Superior temporal gyrus (tissue), 1 donor: ENCODE measurements at regions not wholly inside any gene's neighbourhood (a gene's known extent, or its start where the extent isn't known, plus 50 kb on each side); places are given as distances from the start of the nearest gene placed in this dataset.

Source experiments
- DNase-seq: peaks from one replicate; pipeline ENCODE4 v3.0.0-alpha.2; 2016; ENCODE audit errors: extremely low spot score

DNA sequence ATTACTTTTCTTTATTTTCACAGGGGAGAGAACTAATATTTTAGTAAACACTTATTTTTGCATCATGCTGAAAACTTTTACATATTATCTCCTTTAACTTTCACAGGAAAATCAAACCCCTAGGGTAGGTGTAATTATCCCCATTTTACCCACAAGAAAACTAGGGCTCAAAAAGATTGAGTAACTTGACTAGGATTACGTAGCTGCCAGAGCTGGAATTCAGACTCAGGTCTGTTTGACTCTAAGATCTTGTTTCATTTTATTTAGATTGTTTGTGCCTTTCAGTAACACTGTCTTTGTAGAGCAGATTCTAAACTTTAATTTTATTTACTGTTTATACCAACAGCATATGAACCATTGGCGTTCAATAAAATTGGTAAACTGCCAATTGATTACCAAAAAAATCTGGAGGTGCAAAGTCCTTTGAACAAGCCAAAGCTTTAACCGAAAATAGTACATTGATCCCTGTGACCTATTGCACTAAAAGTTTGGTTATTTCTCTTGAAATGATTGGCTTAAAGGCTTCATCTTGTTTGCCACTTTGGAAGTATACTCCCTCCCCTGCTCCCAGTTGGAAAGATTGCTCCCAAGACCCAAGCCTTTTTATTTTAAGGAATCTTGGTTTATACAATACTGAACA lies 71.0 kb upstream of the WDR26 start:
- DNase-seq, result no peak

DNA sequence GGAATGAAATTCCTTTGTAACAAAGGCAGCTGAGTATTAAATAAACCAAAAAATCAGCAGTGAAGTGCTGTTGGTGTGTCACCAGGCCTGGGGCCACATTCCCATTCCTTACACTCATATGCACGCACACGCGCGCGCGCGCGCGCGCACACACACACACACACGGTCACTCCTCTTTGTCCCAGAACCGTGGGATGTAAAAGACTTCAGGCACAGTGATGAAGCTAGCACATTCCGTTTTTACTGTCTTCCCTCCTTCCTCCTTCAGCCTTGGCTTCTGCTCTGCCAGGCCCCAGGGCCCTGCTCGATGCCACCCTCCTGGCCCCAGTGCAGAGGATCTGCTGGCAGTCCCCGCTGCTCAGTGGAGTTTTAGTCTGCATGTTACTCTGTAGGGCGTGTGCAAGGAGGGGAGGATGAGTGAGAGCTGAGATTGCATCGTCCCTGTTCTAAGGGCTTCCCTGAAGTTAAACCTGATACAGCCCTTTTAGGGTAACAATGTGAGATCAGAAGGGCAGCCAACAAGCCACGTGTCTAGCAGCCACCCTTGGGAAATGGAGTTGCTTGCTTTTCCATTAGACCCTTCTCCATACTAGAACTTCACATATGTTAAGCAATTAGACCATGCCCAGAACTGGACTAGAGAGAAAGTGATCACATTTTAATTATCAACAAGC lies 71.7 kb upstream of the WDR26 start:
- DNase-seq, result no peak

DNA sequence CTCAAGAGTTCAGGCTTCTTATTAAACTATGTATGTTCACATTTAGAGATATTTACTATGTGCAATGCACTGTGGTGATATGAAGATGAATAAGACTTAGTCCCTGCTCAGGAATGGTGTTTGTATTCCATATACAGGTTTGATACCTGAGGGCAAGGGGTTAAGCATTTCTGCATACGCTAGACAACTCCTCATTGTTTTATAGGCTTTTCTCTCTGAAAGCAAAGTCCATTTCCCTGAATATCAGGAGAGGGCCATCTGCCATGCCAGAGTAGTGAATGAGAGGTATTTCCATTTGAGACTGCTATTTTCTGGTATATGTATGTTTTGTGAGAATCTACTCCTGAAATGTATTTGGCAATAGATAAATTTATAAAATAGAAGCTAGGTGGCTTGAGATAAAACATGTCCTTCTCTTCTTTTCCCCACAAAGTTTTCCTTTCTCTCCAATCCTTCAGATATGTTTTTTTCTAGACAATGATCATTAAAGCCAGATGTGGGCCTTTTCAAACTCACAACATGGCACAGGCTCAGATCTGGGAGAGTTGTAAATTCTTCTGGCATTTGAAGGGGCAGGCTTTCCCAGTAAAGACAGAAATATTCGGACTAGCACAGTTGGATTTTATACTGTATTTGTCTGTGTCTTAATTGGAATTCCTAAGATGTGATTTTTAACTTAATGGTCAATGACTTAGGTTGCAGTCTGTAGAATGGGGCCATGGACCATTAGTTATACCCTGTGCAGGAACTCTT lies 73.3 kb upstream of the WDR26 start:
- DNase-seq, result no peak

DNA sequence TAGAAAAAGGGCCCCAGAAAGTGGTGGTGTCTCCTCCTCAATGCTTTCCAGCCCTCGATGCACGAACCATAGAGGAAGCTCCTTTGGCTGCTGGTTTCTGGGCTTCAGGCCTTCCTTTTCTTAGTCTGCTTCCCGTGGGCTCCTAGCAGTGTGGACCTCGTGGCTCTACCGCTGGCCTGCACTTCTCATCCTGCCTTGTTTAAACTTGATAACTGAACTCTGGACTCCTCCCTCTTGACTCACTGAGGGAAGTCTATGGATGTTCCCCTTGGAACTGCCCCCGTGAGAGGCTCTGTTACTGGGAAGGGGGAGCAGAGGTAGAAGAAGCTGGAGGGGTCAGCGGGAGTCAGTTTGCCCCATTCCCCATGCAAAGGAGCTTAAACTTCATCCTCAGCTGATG lies 75.3 kb upstream of the WDR26 start:
- DNase-seq, result no peak

DNA sequence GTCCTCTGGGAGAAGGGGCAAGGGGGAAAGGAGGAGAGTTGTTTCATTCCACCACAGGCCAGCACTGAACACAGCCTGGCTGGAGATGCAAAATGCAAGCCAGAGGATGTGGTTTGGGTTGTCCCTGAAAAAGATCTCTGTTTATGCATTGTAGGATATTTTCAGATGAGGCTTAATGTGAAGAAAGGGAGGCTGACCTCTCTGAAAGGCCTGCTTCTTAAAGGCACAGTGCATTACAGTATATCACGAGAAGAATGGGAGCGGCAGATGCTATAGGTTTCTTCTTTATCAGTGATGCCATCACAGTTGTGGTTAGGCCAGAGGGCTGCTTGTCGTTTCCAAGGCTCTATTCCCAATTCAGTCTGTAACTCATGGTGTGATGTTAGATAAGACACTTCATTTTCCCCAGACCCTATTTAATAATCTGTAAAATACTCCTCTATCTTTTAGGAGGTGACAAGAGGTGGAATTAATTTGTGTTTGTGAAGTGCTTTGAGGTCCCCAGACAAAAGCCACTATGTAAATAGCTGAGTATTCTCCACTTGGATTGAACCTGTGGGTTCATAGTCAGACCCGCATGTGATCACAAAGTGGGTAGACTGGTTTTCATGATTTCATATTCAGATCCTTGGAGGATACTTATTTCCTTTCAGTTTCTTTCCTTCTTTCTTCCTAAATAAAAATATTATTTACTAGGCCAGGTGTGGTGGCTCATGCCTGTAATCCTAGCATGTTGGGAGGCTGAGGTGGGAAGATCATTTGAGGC lies 76.5 kb upstream of the WDR26 start:
- no peak for DNase-seq

DNA sequence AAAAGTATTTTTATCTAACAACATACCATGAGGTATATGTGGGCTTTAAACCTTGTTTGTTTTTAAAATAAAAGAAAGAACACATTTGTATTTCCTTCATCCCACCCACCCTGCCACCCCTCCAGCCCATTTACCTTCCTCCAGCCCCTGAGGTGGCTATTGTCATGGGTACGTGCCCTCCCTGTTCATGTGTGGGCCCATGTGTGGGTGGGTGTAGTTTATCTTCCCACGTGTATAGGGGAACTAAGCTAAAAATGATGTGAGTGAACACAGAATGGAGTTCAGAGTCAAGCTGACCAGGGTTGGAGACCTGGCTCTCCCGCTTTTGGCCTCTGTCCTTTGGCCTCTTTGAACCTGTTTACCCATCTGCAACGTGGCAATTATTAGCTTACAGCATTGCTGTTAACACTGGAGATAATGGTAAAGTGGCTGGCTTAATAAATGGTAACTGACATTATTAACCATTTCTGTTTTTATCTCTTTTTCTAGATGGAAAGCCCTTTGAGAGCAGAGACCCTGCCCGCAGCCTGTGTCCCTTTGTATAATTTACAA lies 78.1 kb upstream of the WDR26 start:
- DNase-seq, result no peak

DNA sequence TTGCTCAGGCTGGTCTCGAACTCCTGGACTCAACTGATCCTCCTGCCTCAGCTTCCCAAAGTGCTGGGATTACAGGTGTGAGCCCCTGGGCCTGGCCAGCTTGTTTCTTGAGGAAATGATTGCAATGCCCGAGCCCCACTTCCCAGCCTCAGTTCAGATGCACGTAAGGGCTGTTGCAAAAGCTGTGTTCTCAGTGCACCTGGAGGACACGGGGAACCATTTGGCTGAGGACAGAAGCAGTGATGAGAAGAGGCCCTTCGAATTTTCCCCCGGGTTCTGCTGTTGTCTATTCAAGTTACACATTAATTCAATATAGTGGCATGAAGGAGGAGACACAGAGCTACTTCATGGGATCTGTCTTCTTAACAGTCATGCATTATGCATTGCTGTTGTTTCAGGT lies 78.8 kb upstream of the WDR26 start:
- no peak for DNase-seq

DNA sequence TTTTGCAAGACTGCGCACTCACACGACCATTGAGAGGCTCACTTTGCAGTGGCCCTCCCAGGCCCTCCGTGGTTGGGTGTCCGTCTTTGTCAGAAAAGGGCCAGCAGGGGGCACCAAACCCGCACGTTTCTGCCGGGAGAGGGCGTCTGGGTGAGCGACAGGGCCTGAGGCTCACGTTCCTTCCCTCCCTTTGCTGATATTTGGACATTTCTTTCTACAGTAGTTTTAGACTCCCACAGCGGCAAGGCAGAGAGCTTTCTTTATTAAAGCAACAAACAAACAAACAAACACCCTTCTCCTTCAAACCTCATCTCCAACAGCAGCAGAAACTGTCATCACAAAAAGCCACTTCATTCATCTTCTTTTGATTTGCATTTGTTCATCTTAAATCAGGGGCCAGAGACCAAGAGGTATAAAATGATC lies 79.2 kb upstream of the WDR26 start:
- peak; percentile 94 for DNase-seq

DNA sequence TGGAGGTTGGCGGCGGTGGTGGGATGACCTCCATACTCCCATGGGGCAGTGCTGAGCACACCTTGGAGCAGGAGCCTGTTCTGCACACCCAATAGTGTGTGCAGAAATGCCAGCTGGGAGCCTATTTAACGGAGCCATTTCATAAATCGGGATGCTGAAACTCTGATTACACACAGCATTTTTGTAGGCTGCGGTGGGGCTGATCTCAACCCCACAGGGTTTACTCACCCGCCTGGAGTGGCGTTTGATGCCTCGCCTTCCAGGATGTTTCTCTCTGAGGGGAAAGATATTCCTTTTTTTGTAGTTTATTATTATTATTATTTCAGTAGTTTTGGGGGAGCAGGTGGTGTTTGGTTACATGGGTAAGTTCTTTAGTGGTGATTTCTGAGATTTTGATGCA lies 82.6 kb upstream of the WDR26 start:
- DNase-seq, result no peak

DNA sequence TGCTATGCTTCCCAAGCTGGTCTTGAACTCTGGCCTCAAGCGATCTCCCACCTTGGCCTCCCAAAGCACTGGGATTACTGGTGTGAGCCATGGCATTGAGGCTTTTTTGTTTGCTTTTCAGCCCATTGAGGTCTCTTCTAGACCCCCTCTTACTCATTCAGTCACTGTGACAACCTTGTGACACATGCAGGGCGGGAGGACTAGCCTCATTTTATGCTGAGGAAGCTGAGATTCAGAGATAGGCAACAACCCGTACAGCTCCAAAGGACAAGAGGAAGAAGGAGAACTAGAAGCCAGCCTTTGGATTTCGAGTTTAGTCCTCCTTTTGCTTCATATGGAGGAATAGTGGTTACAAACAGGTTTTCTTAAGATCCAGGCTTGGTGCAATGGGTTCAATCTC lies 83.9 kb upstream of the WDR26 start:
- DNase-seq, result no peak

DNA sequence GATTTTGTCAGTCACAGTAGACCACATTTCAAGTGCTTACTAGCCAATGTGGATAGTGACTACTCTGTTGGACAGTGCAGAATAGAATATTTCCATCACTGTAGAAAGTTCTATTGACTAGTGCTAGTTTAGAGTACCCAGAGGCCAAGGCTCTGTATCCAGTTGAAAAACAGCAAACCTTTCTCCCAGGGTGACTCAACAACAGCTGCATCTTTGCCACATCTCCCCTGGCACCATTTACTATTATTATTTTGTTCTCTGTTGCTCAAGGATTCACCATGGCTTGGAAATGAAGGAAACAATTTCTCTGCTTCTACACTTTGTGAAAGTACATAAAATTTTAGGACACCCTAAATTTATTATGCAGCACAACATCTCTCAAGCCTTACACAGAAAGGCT lies 85.3 kb upstream of the WDR26 start:
- DNase-seq, result no peak

DNA sequence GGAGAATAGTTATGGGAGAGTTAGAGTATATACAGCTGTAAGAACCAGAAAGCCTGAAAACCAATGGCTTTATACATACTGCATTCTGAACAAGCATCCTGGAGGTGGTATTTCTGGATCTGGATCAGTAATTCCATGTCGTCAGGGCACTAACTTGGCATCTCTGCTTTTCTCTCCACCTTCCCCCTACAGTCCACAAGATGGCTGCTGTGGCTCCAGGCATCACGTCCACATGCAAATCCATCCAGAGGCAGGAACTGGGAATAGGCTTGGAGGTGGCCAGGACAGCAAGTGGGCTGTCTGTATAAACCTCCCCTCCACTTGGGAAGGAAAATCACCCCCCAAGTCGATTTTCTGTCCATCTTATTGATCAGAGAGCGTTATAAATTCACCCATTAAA lies 86.2 kb upstream of the WDR26 start:
- DNase-seq, result no peak

DNA sequence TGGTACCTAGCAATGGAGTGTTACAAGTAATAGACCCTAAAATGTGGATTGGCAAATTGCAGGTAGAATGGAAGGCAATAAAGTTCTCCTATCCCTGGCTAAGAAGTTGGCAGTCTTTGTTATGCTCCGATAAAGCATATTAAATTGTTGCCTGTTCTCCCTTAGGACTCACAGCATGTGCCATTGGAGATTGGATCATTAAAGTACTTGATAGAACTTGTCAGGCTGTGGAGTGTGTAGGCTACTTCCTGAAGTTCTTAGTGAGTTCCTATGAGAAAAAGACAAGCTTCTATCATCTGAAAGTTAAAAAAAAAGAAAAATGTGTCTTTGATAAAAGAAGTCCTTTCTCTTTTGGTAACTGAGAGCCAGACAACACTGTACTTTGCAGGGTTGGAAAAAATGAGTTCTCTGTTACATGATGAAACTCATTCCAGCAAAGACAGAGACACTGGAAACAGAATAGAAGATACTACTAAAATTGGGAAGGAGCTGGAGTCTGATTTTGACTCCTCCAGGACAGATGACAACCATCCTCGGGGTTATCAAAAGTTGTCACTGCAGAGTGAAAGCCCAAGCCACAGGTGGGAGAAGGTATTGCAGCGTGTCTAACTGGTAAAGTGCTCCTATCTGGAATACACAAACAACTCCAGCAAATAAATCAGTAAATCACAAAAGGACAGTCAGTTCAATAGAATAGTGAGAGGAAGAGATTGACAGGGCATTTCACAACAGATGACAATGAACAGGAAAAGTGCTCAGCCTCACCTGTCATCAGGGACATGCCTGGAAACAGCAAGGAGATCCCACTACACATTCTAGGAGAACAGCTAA lies 87.5 kb upstream of the WDR26 start:
- DNase-seq, result no peak

DNA sequence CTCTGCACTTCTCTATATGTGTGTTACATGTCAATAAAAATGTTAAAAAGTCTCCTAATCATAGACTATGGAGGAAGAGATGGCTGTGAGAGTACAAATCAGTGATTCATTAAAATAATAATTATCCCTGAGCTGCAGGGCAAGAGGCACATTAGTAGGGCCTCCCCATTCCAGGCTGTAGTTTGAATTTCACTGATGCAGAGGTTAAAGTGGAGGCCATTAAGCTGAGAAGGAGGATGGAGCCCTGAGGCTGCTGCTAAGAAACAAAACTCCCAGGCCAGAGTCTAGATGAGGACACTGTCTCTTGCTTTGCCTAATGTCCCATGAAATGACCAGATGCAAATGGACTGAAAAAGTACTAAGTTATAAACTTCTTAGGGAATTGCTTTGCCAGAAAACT lies 89.1 kb upstream of the WDR26 start:
- DNase-seq, result no peak

DNA sequence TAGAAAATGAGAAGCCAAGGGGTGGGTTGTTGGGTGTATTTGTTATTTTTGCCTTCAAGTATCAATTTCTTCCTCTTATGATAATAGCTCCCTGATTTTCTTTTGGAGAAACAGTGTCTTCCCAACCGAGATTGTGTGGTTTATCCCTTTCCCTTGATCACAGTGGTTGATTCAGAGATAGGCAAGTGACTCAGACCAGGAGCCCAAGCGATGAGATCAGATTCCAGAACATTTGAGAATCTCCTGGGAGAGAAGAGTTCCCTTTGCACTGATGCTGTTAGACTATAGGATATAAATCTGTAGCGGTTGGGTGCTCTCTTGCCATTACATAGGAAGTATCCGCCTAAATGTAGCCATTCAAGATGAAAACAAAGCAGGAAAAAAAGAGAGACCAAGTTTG lies 90.1 kb upstream of the WDR26 start:
- no peak for DNase-seq

DNA sequence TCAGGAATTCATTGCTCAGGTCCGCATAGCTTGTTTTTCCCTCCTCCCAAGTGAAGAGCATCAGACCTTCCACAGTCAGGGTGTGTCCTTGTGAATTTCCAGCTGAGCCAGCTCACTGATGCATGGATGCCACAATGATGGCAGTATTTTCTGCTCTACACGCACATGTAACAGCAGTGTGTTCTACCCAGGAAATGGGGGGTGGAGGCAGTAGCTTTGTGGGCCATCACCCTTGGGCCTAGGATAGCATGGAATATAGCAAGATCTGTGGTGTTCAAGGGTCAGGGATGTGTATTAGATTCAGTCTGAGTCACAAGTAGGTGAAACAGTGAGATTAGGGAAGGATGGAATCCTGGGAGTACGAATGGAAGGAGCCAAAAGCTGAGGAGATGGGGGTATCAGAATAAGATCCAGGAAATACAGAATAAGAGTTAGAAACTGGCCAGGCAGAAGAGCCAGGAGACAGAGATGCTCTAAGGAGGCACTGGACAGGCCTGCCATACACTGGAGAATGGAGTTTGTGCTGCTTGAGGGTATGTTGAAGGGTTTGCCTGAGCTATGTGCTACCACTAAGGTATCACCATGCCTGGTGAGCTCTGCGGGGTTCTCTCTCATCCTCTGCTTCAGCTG lies 90.6 kb upstream of the CNIH3 start:
- no peak for DNase-seq

DNA sequence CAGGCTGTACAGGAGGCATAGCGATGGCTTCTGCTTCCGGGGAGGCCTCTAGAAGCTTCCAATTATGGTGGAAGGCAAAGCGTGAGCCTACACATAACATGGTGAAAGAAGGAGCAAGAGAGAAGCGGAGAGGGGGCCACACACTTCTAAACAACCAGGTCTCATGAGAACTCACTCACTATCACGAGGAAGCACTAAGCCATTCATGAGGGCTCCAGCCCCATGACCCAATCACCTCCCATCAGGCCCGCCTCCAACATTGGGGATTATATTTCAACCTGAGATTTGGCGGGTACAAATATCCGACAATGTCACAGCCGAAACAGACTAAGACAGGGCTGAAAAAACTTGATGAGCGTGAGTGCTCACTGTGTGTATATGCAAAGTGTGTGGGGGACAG lies 89.3 kb upstream of the CNIH3 start:
- DNase-seq, result no peak

DNA sequence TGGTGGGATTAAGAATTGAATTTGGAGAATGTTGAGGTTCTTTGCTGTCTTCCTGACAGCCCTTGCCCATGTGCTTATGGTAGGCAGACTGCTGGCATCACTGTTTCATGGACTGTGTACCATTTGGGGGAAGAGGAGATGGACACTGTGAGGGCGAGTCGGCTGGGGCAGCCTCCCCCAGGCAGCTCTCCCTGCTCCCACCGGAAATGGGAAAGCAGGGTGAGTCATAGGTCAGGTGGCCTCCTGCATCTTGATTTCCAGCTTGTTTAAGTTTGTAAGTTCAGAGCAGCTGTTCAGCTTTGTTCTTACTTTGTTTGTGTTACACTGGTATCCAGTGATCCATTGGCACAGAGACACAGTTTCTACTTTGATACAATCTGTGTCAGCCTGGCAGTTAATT lies 87.2 kb upstream of the CNIH3 start:
- no peak for DNase-seq

DNA sequence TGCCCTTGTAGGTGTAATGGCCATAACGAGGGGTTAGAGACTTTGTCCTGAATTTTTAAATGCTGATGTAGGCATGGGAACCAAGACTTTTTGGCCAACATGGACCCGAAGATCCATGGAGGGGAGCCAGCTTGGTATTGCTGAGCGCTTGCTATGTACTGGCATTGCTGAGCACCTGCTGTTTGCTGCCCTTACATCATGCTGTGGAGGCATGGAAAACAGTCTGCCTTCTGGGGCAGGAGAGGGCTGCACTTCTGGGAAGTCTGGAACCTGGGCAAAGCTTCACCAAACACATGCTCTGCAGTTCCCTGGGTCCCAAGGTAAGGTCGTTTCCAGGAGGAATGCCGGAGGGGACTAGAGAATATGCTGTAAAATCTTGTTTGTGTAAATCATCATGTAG lies 86.3 kb upstream of the CNIH3 start:
- DNase-seq, result no peak

DNA sequence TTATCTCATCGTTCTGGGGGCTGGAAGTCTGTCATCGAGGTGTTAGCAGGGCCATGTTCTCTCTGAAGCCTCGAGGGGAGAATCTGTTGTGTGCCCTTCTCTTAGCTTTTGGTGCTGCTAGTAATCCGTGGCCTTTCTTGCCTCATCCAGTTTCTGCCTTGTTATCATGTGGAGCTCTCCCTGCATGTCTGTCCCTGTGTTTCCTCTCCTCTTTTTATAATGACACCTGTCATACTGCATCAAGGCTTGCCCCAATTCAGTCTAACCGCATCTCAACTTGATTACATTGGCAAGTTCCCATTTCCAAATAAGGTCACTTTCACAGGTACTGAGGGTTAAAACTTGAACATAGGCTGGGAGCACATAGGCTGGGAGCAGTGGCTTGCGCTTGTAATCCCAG lies 82.6 kb upstream of the CNIH3 start:
- no peak for DNase-seq

DNA sequence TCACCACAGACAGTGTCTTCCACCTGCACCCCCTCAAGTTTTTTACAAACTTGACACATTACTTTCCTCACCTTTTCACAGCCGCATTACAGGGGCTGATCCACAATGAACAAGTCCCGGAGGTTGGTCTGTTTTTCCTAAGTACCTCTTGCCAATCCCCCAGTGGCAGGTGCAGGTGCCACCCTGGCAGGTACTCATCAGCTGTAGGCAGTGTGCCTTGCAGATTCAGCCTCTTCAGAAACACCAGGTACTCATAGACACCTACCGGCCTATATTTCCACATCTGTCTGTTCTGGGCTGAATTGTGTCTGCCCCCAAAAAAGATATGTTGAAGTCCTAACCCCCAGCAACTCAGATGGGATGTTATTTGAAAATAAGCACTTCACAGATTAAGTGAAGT lies 81.4 kb upstream of the CNIH3 start:
- no peak for DNase-seq
